Liver (tissue), 3 donors: ENCODE measurements at regions not wholly inside any gene's neighbourhood (a gene's known extent, or its start where the extent isn't known, plus 50 kb on each side); places are given as distances from the start of the nearest gene placed in this dataset.

Experiments used
- CTCF ChIP-seq: fragments of 150-350 bp; IDR thresholded peaks from 2 replicates; pipeline ENCODE4 v1.5.1; 2017; ENCODE audit warnings: improper control_type of control experiment, low read depth, low read length; ENCODE audit not compliant: missing input control
- FOXA1 ChIP-seq: IDR thresholded peaks from 2 replicates; pipeline ENCODE4 v1.6.1; 2016; ENCODE audit warnings: antibody characterized with exemption
- JUND ChIP-seq, 2 donors: IDR thresholded peaks; 2 replicates each; pipeline ENCODE4 v1.6.1; 2016; ENCODE audit warnings: antibody characterized with exemption in 2 of 2
- MAX ChIP-seq: IDR thresholded peaks from 2 replicates; pipeline ENCODE4 v1.6.1; 2016; ENCODE audit warnings: antibody characterized with exemption
- NR2F2 ChIP-seq: IDR thresholded peaks from 2 replicates; pipeline ENCODE4 v1.6.1; 2016; ENCODE audit warnings: antibody characterized with exemption
- TAF1 ChIP-seq: conservative IDR thresholded peaks from 2 replicates; pipeline ENCODE4 v1.6.1; 2016; ENCODE audit warnings: antibody characterized with exemption, mild to moderate bottlenecking
- YY1 ChIP-seq: IDR thresholded peaks from 2 replicates; pipeline ENCODE4 v1.6.1; 2016; ENCODE audit warnings: antibody characterized with exemption, mild to moderate bottlenecking
- donor health status: healthy.
- donor health status: healthy.

GRCh38 chr2:160940699-160941098 is 219.5 kb upstream of the TANK start:
- TF ChIP-seq CTCF: no peak
- TF ChIP-seq YY1: no peak
- no peak for TF ChIP-seq MAX
- no peak for TF ChIP-seq NR2F2
- TF ChIP-seq JUND (IDR thresholded peaks at IDR 0.05): no peak
- no peak for TF ChIP-seq FOXA1
- TF ChIP-seq TAF1: no peak
